Superior temporal gyrus (tissue), 1 donor: ENCODE measurements at regions not wholly inside any gene's neighbourhood (a gene's known extent, or its start where the extent isn't known, plus 50 kb on each side); places are given as distances from the start of the nearest gene placed in this dataset.
"Not testable (repeated sequence)": the region's sequence is repeated elsewhere in the genome, so short reads cannot be mapped to it uniquely, and the experiment has no call there.

Experiments
- DNase-seq: peaks from one replicate; pipeline ENCODE4 v3.0.0-alpha.2; 2016; ENCODE audit errors: extremely low spot score

GRCh38 chrX:3550871-3551270, 162.6 kb downstream of the PRKX start:
- no peak for DNase-seq

GRCh38 chrX:3550160-3550751, 163.2 kb downstream of the PRKX start:
- no peak for DNase-seq

GRCh38 chrX:3549411-3549911, 164.0 kb downstream of the PRKX start:
- peak; percentile 6 for DNase-seq

- DNase-seq, result peak; percentile 50
Measured at GRCh38 chrX:3548765-3549391, 164.6 kb downstream of the PRKX start.

GRCh38 chrX:3545901-3546300, 167.5 kb downstream of the PRKX start:
- no peak for DNase-seq

GRCh38 chrX:3541336-3541735, 172.1 kb downstream of the PRKX start:
- DNase-seq, result no peak

- no peak for DNase-seq
Measured at GRCh38 chrX:3540105-3540504, 173.3 kb downstream of the PRKX start.

- DNase-seq, result no peak
Measured at GRCh38 chrX:3532581-3533085, 180.8 kb downstream of the PRKX start.

- DNase-seq, result not testable (repeated sequence)
Measured at GRCh38 chrX:3531435-3531834, 182.0 kb downstream of the PRKX start.

- DNase-seq, result no peak
Measured at GRCh38 chrX:3529466-3530010, 183.1 kb upstream of the MXRA5 start.

- DNase-seq, result no peak
Measured at GRCh38 chrX:3527811-3528210, 181.4 kb upstream of the MXRA5 start.

GRCh38 chrX:3527166-3527565, 180.7 kb upstream of the MXRA5 start:
- DNase-seq, result no peak

- no peak for DNase-seq
Measured at GRCh38 chrX:3526731-3527130, 180.3 kb upstream of the MXRA5 start.

GRCh38 chrX:3526071-3526470, 179.6 kb upstream of the MXRA5 start:
- DNase-seq, result no peak

- DNase-seq, result no peak
Measured at GRCh38 chrX:3522101-3522650, 175.7 kb upstream of the MXRA5 start.

GRCh38 chrX:3521396-3521795, 174.9 kb upstream of the MXRA5 start:
- no peak for DNase-seq

- no peak for DNase-seq
Measured at GRCh38 chrX:3520982-3521381, 174.5 kb upstream of the MXRA5 start.

GRCh38 chrX:3520458-3520857, 174.0 kb upstream of the MXRA5 start:
- no peak for DNase-seq

- not testable (repeated sequence) for DNase-seq
Measured at GRCh38 chrX:3519384-3519783, 172.9 kb upstream of the MXRA5 start.

GRCh38 chrX:3518870-3519269, 172.4 kb upstream of the MXRA5 start:
- DNase-seq, result no peak

- DNase-seq, result no peak
Measured at GRCh38 chrX:3516051-3516541, 169.6 kb upstream of the MXRA5 start.

GRCh38 chrX:3514996-3515395, 168.5 kb upstream of the MXRA5 start:
- no peak for DNase-seq

- not testable (repeated sequence) for DNase-seq
Measured at GRCh38 chrX:3512150-3512549, 165.7 kb upstream of the MXRA5 start.
